ENCODE measurements at regions not wholly inside any gene's neighbourhood (a gene's known extent, or its start where the extent isn't known, plus 50 kb on each side); places are given as distances from the start of the nearest gene placed in this dataset.

- TF ChIP-seq, protein P1, sequence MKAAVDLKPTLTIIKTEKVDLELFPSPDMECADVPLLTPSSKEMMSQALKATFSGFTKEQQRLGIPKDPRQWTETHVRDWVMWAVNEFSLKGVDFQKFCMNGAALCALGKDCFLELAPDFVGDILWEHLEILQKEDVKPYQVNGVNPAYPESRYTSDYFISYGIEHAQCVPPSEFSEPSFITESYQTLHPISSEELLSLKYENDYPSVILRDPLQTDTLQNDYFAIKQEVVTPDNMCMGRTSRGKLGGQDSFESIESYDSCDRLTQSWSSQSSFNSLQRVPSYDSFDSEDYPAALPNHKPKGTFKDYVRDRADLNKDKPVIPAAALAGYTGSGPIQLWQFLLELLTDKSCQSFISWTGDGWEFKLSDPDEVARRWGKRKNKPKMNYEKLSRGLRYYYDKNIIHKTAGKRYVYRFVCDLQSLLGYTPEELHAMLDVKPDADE (IDR thresholded peaks at IDR 0.05): no peak
- 0 out of 2 replicates have a peak, but pooled peaks have one; percentile 0 for TF ChIP-seq ZNF114 (CRISPR knock-in tag; IDR thresholded peaks at IDR 0.05)
Measured at GRCh38 chr3:21017115-21017852, 733.7 kb downstream of the ZNF385D start (continued).

DNA sequence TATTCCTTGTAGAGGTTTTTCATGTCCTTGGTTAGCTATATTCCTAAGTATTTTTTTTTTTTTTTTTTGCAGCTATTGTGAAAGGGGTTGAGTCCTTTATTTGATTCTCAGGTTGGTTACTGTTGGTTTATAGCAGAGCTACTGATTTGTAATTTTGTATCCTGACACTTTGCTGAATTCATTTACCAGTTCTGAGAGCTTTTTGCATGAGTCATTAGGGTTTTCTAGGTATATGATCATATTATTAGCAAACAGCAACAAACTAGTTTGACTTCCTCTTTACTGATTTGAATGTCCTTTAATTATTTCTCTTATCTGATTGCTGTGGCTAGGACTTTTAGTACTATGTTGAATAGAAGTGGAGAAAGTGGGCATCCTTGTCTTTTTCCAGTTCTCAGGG, 737.4 kb downstream of the ZNF385D start:
- H3K4me3 ChIP-seq: no peak overlapping the region
- no peaks in the 10 kb centered on the region for H3K27me3 ChIP-seq (ENCODE audit: insufficient read depth)
- H4K20me1 ChIP-seq (replicated peaks; ENCODE audit: insufficient read depth): no peaks in the 10 kb centered on the region
- no peak overlapping the region for H3K27ac ChIP-seq (ENCODE audit: low read depth)
- no peak overlapping the region for H2AFZ ChIP-seq
- H3K27ac Mint-ChIP-seq: no peak overlapping the region
- H3K27me3 Mint-ChIP-seq (ENCODE audit: insufficient read depth, low read depth, poor library complexity): peaks cover 8% of the 10 kb centered on the region
- no peaks in the 10 kb centered on the region for H3K79me2 ChIP-seq (replicated peaks; ENCODE audit: insufficient read depth)
- DNase-seq (ENCODE audit: low spot score) (no peak), ATAC-seq (no peak)
- H3K9me2 ChIP-seq (ENCODE audit: insufficient read depth): peaks cover 3% of the 10 kb centered on the region; the same call in 1 of the 2 replicates
- peaks cover 21% of the 10 kb centered on the region for H3K4me1 Mint-ChIP-seq
- no peak overlapping the region for H3K4me2 ChIP-seq
- H3K4me1 ChIP-seq (ENCODE audit: insufficient read depth): no peaks in the 10 kb centered on the region
- peaks cover 7% of the 10 kb centered on the region; the same call in 2 of the 3 replicates for H3K9me3 Mint-ChIP-seq
- H3K4me3 Mint-ChIP-seq: no peak overlapping the region
- H3K36me3 ChIP-seq (ENCODE audit: insufficient read depth): no peaks in the 10 kb centered on the region
- H3F3A ChIP-seq (replicated peaks; ENCODE audit: low read depth): no peaks in the 10 kb centered on the region
- TF ChIP-seq JUNB (IDR thresholded peaks at IDR 0.05; ENCODE audit: unreplicated experiment) (no peak), EZH2phosphoT487 (IDR thresholded peaks at IDR 0.05; ENCODE audit: unreplicated experiment) (no peak), NANOG (IDR thresholded peaks at IDR 0.05; ENCODE audit: borderline replicate concordance) (no peak), ZNF114 (CRISPR knock-in tag; IDR thresholded peaks at IDR 0.05) (no peak)
- TF ChIP-seq, protein P2, sequence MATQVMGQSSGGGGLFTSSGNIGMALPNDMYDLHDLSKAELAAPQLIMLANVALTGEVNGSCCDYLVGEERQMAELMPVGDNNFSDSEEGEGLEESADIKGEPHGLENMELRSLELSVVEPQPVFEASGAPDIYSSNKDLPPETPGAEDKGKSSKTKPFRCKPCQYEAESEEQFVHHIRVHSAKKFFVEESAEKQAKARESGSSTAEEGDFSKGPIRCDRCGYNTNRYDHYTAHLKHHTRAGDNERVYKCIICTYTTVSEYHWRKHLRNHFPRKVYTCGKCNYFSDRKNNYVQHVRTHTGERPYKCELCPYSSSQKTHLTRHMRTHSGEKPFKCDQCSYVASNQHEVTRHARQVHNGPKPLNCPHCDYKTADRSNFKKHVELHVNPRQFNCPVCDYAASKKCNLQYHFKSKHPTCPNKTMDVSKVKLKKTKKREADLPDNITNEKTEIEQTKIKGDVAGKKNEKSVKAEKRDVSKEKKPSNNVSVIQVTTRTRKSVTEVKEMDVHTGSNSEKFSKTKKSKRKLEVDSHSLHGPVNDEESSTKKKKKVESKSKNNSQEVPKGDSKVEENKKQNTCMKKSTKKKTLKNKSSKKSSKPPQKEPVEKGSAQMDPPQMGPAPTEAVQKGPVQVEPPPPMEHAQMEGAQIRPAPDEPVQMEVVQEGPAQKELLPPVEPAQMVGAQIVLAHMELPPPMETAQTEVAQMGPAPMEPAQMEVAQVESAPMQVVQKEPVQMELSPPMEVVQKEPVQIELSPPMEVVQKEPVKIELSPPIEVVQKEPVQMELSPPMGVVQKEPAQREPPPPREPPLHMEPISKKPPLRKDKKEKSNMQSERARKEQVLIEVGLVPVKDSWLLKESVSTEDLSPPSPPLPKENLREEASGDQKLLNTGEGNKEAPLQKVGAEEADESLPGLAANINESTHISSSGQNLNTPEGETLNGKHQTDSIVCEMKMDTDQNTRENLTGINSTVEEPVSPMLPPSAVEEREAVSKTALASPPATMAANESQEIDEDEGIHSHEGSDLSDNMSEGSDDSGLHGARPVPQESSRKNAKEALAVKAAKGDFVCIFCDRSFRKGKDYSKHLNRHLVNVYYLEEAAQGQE (IDR thresholded peaks at IDR 0.05; ENCODE audit: unreplicated experiment): no peak
- TF ChIP-seq, protein P1 (IDR thresholded peaks at IDR 0.05): no peak
- H3K36me3 Mint-ChIP-seq (ENCODE audit: low read depth): peaks cover 3% of the 10 kb centered on the region; the same call in 2 of the 3 replicates

DNA sequence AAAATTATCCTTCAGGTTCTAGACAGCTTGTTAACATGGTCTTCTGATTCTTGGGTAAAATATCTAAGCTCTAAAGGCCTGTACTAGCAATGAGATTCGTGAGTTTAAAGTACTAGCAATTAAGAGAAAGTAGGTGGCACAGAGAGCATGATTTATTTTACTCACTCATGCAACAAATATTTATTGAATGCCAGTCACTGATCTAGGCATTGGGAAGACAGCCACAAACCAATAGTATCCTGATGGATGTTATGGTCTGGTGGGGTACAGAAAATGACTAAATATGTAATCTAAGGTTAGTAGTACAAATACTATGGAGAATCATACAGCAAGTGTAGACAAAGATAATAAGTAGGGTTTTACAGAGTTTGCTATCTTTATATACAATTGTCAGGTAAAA, 751.3 kb downstream of the ZNF385D start:
- H3K36me3 ChIP-seq (ENCODE audit: insufficient read depth): no peaks in the 10 kb centered on the region
- H3K27me3 ChIP-seq (ENCODE audit: insufficient read depth): no peaks in the 10 kb centered on the region
- H3K4me3 ChIP-seq: no peak overlapping the region
- H3F3A ChIP-seq (replicated peaks; ENCODE audit: low read depth): no peaks in the 10 kb centered on the region
- H3K9me3 Mint-ChIP-seq: no peaks in the 10 kb centered on the region
- H3K79me2 ChIP-seq (replicated peaks; ENCODE audit: insufficient read depth): no peaks in the 10 kb centered on the region
- no peaks in the 10 kb centered on the region for H3K9me2 ChIP-seq (ENCODE audit: insufficient read depth)
- no peak for DNase-seq (ENCODE audit: low spot score)
- no peaks in the 10 kb centered on the region for H3K36me3 Mint-ChIP-seq (ENCODE audit: low read depth)
- H3K4me2 ChIP-seq: no peak overlapping the region
- peaks cover 21% of the 10 kb centered on the region for H3K4me1 Mint-ChIP-seq
- H3K4me3 Mint-ChIP-seq: no peak overlapping the region
- no peak overlapping the region for H3K27ac ChIP-seq (ENCODE audit: low read depth)
- H4K20me1 ChIP-seq (replicated peaks; ENCODE audit: insufficient read depth): no peaks in the 10 kb centered on the region
- H2AFZ ChIP-seq: no peak overlapping the region; the same call in 1 of the 2 replicates
- ATAC-seq: no peak
- no peaks in the 10 kb centered on the region for H3K27me3 Mint-ChIP-seq (ENCODE audit: insufficient read depth, low read depth, poor library complexity)
- H3K4me1 ChIP-seq (ENCODE audit: insufficient read depth): peaks cover 23% of the 10 kb centered on the region
- no peak overlapping the region for H3K27ac Mint-ChIP-seq
- TF ChIP-seq ZNF462 (CRISPR knock-in tag; IDR thresholded peaks at IDR 0.05): no peak
